IMR-90 (cell line): ENCODE measurements at regions not wholly inside any gene's neighbourhood (a gene's known extent, or its start where the extent isn't known, plus 50 kb on each side); places are given as distances from the start of the nearest gene placed in this dataset.

Experiments used
- ATAC-seq: fragments of 200-7000 bp; cut with Tn5 transposase; 2 replicates; pipeline ENCODE4 v1.9.1; 2020; ENCODE audit warnings: low read depth, mild to moderate bottlenecking, moderate library complexity
- BruUV-seq: library from RNA; stranded (reverse); fragments of 400-500 nt; replicated peaks from 2 replicates; lab custom pipeline; 2021; lab: Mats Ljungman, UMichigan
- CTCF ChIA-PET: fragments of 300-600 bp; formaldehyde crosslinking; extraction: SDS; loops from one replicate; lab custom pipeline; 2021; ENCODE audit warnings: antibody characterized with exemption; lab: Yijun Ruan, JAX
- POLR2A ChIA-PET: fragments of 300-600 bp; sonication (Branson Sonifier 250); formaldehyde crosslinking; loops from one replicate; lab custom pipeline; 2022; ENCODE audit warnings: antibody characterized with exemption; ENCODE audit not compliant: unreplicated experiment; lab: Charles Lee
- DNase-seq: peaks from one replicate; pipeline ENCODE4 v3.0.0; 2013
- H2AFZ ChIP-seq: replicated peaks from 2 replicates; pipeline ENCODE3; 2013; ENCODE audit warnings: low read length, mild to moderate bottlenecking; ENCODE audit not compliant: poor library complexity
- H2AK5ac ChIP-seq: 2 replicates; pipeline ENCODE4 v1.6.1; 2013; ENCODE audit warnings: low read depth, low read length, inconsistent platforms
- H2AK9ac ChIP-seq: replicated peaks from 2 replicates; pipeline ENCODE3; 2013; ENCODE audit warnings: mild to moderate bottlenecking, low read depth, low read length, moderate library complexity; ENCODE audit not compliant: poor library complexity
- H2BK120ac ChIP-seq: 2 replicates; pipeline ENCODE4 v1.6.1; 2013; ENCODE audit warnings: low read depth, low read length, inconsistent platforms
- H2BK15ac ChIP-seq: 3 replicates; pipeline ENCODE4 v1.6.1; 2013; ENCODE audit warnings: low read depth, low read length, inconsistent platforms
- H2BK20ac ChIP-seq: 2 replicates; pipeline ENCODE4 v1.6.1; 2013; ENCODE audit warnings: low read depth, mild to moderate bottlenecking, inconsistent platforms, low read length, moderate library complexity
- H2BK5ac ChIP-seq: 2 replicates; pipeline ENCODE4 v1.6.1; 2013; ENCODE audit warnings: mild to moderate bottlenecking, low read depth, low read length, inconsistent platforms; ENCODE audit not compliant: poor library complexity, severe bottlenecking
- H3K14ac ChIP-seq: replicated peaks from 2 replicates; pipeline ENCODE4 v1.6.1; 2013; ENCODE audit warnings: low read depth, low read length, inconsistent platforms
- H3K18ac ChIP-seq: 2 replicates; pipeline ENCODE4 v1.6.1; 2013; ENCODE audit warnings: low read depth, low read length, control low read depth
- H3K23ac ChIP-seq: 2 replicates; pipeline ENCODE4 v1.6.1; 2013; ENCODE audit warnings: low read depth, low read length, inconsistent platforms
- H3K27ac ChIP-seq: 2 replicates; pipeline ENCODE4 v1.5.1; 2013; ENCODE audit warnings: mild to moderate bottlenecking, control low read depth, low read length; ENCODE audit not compliant: insufficient read depth
- H3K27me3 ChIP-seq: 2 replicates; pipeline ENCODE4 v1.6.1; 2013; ENCODE audit warnings: low read length; ENCODE audit not compliant: control insufficient read depth, insufficient read depth
- H3K36me3 ChIP-seq: 2 replicates; pipeline ENCODE4 v1.6.1; 2013; ENCODE audit warnings: low read length, mixed read lengths; ENCODE audit not compliant: control insufficient read depth, insufficient read depth
- H3K4ac ChIP-seq: 2 replicates; pipeline ENCODE4 v1.6.1; 2013; ENCODE audit warnings: low read depth, low read length, inconsistent platforms
- H3K4me1 ChIP-seq: 2 replicates; pipeline ENCODE4 v1.6.1; 2013; ENCODE audit warnings: low read length, mixed read lengths; ENCODE audit not compliant: control insufficient read depth, insufficient read depth
- H3K4me2 ChIP-seq: 2 replicates; pipeline ENCODE4 v1.6.1; 2013; ENCODE audit warnings: low read depth, mild to moderate bottlenecking, control low read depth, low read length, moderate library complexity
- H3K4me3 ChIP-seq: 2 replicates; pipeline ENCODE4 v1.5.1; 2013; ENCODE audit warnings: low read depth, mild to moderate bottlenecking, control low read depth, low read length, moderate library complexity; ENCODE audit not compliant: insufficient read depth
- H3K56ac ChIP-seq: 2 replicates; pipeline ENCODE4 v1.6.1; 2013; ENCODE audit warnings: low read length, inconsistent platforms; ENCODE audit not compliant: insufficient read depth; ENCODE audit errors: extremely low read depth
- H3K79me1 ChIP-seq, 2 experiments: 2 replicates each; pipeline ENCODE4 v1.6.1; 2013; ENCODE audit warnings: low read length in 2 of 2, inconsistent platforms in 1 of 2, low read depth in 1 of 2
- H3K9ac ChIP-seq: 2 replicates; pipeline ENCODE4 v1.6.1; 2013; ENCODE audit warnings: low read depth, low read length, control low read depth
- H3K9me1 ChIP-seq: 2 replicates; pipeline ENCODE4 v1.6.1; 2013; ENCODE audit warnings: low read length, inconsistent platforms; ENCODE audit not compliant: insufficient read depth
- H3K9me3 ChIP-seq: 2 replicates; pipeline ENCODE4 v1.6.1; 2013; ENCODE audit warnings: low read length; ENCODE audit not compliant: control insufficient read depth, insufficient read depth
- H4K20me1 ChIP-seq: 2 replicates; pipeline ENCODE4 v1.6.1; 2013; ENCODE audit warnings: low read length, inconsistent platforms; ENCODE audit not compliant: insufficient read depth
- H4K5ac ChIP-seq: 2 replicates; pipeline ENCODE4 v1.6.1; 2013; ENCODE audit warnings: mild to moderate bottlenecking, low read depth, low read length, control low read depth
- H4K8ac ChIP-seq, 2 experiments: 2 replicates each; pipeline ENCODE4 v1.6.1; 2013; ENCODE audit warnings: low read depth in 2 of 2, low read length in 2 of 2, control low read depth in 1 of 2, inconsistent platforms in 1 of 2
- H4K91ac ChIP-seq: 2 replicates; pipeline ENCODE4 v1.6.1; 2013; ENCODE audit warnings: low read depth, low read length, inconsistent platforms; ENCODE audit not compliant: insufficient read depth
- CEBPB ChIP-seq: IDR thresholded peaks from 2 replicates; pipeline ENCODE4 v1.6.1; 2012; ENCODE audit warnings: low read depth, low read length, improper control_type of control experiment
- RAD21 ChIP-seq: IDR thresholded peaks from 2 replicates; pipeline ENCODE4 v1.6.1; 2012; ENCODE audit warnings: low read length, improper control_type of control experiment
- RCOR1 ChIP-seq: IDR thresholded peaks from 2 replicates; pipeline ENCODE4 v1.6.1; 2012; ENCODE audit warnings: mild to moderate bottlenecking, low read length, improper control_type of control experiment; ENCODE audit not compliant: insufficient replicate concordance
- WGBS, 2 experiments: methylation state at CpG; one replicate each; pipeline versions ENCODE4 v1.1.5 to v1.1.7; 2013; ENCODE audit warnings: missing lambda C conversion rate in 2 of 2; ENCODE audit not compliant: insufficient read length in 1 of 2; ENCODE audit errors: extremely low coverage in 2 of 2; 5-methylcytosine and 5-hydroxymethylcytosine counted together
- dilution Hi-C: fragments of 300-500 bp; cut with HindIII; formaldehyde crosslinking; loops from one replicate; pipeline ENCODE4 v1.14.3; 2018; ENCODE audit warnings: low sequenced_read_pairs; ENCODE audit not compliant: unreplicated experiment
- in situ Hi-C: fragments of 300-500 bp; cut with MboI; formaldehyde crosslinking; loops from 3 replicates; pipeline ENCODE4 v1.14.3; 2019; ENCODE audit warnings: low sequenced_read_pairs, inconsistent platforms, mixed read lengths
- intact Hi-C: fragments of 100-400 bp; cut with micrococcal nuclease; formaldehyde crosslinking; loops from 2 replicates; pipeline ENCODE4 v1.10.0; 2022

- H3K18ac ChIP-seq = no peak overlapping the region
- H4K8ac ChIP-seq = no peak overlapping the region
- no peak overlapping the region for H2AK5ac ChIP-seq
- no CpG with 5 or more reads among the region's 1 CpG for WGBS, 2 experiments
- no peak overlapping the region for H3K4me3 ChIP-seq
- no peak overlapping the region for H4K5ac ChIP-seq
- ChIA-PET POLR2A (no interaction called here), CTCF (no interaction called here)
- no peak overlapping the region for H2BK5ac ChIP-seq
- H3K36me3 ChIP-seq = no peaks in the 10 kb centered on the region
- H3K23ac ChIP-seq = no peak overlapping the region
- H2AFZ ChIP-seq = no peak overlapping the region
- H3K27ac ChIP-seq = no peak overlapping the region
- no peak overlapping the region for H3K4ac ChIP-seq
- no peak overlapping the region for H2BK15ac ChIP-seq
- dilution Hi-C loops = no loop called here
- no peak overlapping the region for H3K4me2 ChIP-seq
- H3K56ac ChIP-seq = no peak overlapping the region
- no peaks in the 10 kb centered on the region for H3K4me1 ChIP-seq
- H4K20me1 ChIP-seq = no peaks in the 10 kb centered on the region
- no peak overlapping the region for H3K9ac ChIP-seq
- no peak overlapping the region for H2BK120ac ChIP-seq
- BruUV-seq = no TSS peak
- ATAC-seq = no peak
- no peaks in the 10 kb centered on the region for H3K79me1 ChIP-seq
- no peaks in the 10 kb centered on the region for H3K9me3 ChIP-seq
- intact Hi-C loops = no loop called here
- no peak for DNase-seq
- H2AK9ac ChIP-seq = no peak overlapping the region
- in situ Hi-C loops = no loop called here
- no peaks in the 10 kb centered on the region for H3K27me3 ChIP-seq
- H3K14ac ChIP-seq = no peak overlapping the region
- no peak overlapping the region for H4K91ac ChIP-seq
- H2BK20ac ChIP-seq = no peak overlapping the region
- TF ChIP-seq CEBPB = no peak
- no peak for TF ChIP-seq RCOR1
- no peak for TF ChIP-seq RAD21
- no peaks in the 10 kb centered on the region for H3K9me1 ChIP-seq
Observed at GRCh38 chr4:43351970-43352806, 459.7 kb downstream of the GRXCR1 start.
